ENCODE measurements at regions not wholly inside any gene's neighbourhood (a gene's known extent, or its start where the extent isn't known, plus 50 kb on each side); places are given as distances from the start of the nearest gene placed in this dataset.

DNA sequence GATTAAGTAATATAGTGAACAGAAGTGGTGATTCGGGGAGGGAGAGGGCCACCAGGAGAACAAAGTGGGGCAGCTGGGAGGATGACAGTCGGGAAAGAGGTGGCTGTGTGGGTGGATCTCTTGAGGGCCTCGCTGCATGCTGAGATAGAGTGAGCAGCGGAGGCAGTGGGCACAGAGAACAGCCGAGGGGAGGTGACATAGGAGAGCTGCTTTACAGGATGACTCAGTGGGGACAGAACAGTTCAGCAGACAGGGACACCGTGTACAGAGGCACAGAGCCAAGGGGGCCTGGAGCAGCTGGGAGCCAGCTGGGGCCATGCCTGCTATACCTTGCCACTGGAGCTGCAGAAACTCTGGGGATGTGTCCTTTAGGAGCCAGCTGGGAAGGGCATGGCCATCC is 273.9 kb downstream of the GADD45G start:
- intact Hi-C loops (cut with micrococcal nuclease) = no loop called here
- no peaks in the 10 kb centered on the region for H3K27me3 ChIP-seq (ENCODE audit: insufficient read depth, low read length)
- H3K4me3 ChIP-seq (replicated peaks in 1 of 2; ENCODE audit: low read depth in 1 of 2, low read length in 2 of 2) = no peak overlapping the region
- H3K27ac ChIP-seq (ENCODE audit: low read depth, low read length) = no peak overlapping the region
- H2AFZ ChIP-seq (ENCODE audit: low read depth, low read length, poor library complexity, severe bottlenecking) = no peak overlapping the region
- RAD21 ChIA-PET (ENCODE audit: low non-redundant PET in 1 of 2, low total read pairs in 2 of 2, uncharacterized antibody in 2 of 2, unreplicated experiment in 2 of 2) = no interaction called here
- H3K4me1 ChIP-seq (ENCODE audit: control insufficient read depth in 1 of 2, insufficient read depth in 2 of 2, low read length in 2 of 2) = no peaks in the 10 kb centered on the region
- no peak for ATAC-seq
- no peak overlapping the region for H3K9ac ChIP-seq (ENCODE audit: low read length)
- no TSS peak for BruUV-seq (replicated peaks)
- POLR2A ChIA-PET = no interaction called here
- no peaks in the 10 kb centered on the region for H3K36me3 ChIP-seq (ENCODE audit: control insufficient read depth in 1 of 2, insufficient read depth in 2 of 2, low read length in 2 of 2)
- no peaks in the 10 kb centered on the region for H3K9me2 ChIP-seq (ENCODE audit: insufficient read depth)
- TF ChIP-seq TCF7L2 (IDR thresholded peaks at IDR 0.05; ENCODE audit: borderline replicate concordance, extremely low read depth, insufficient read depth, insufficient read length) (no peak), RAD21 (IDR thresholded peaks at IDR 0.05; ENCODE audit: low read depth) (no peak), EZH2phosphoT487 (IDR thresholded peaks at IDR 0.05; ENCODE audit: borderline replicate concordance) (no peak), CBX3 (IDR thresholded peaks at IDR 0.05; ENCODE audit: low read depth) (no peak), YY1 (IDR thresholded peaks at IDR 0.05; ENCODE audit: extremely low read depth, insufficient replicate concordance, low read depth, low read length) (no peak), ELF1 (IDR thresholded peaks at IDR 0.05; ENCODE audit: borderline replicate concordance, low read depth) (no peak)
- TF ChIP-seq, protein P1, sequence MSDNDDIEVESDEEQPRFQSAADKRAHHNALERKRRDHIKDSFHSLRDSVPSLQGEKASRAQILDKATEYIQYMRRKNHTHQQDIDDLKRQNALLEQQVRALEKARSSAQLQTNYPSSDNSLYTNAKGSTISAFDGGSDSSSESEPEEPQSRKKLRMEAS (IDR thresholded peaks at IDR 0.05) = no peak
- TF ChIP-seq, protein P2, sequence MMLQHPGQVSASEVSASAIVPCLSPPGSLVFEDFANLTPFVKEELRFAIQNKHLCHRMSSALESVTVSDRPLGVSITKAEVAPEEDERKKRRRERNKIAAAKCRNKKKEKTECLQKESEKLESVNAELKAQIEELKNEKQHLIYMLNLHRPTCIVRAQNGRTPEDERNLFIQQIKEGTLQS (IDR thresholded peaks at IDR 0.05) = no peak
- H3K9me3 ChIP-seq (ENCODE audit: control insufficient read depth in 1 of 2, insufficient read depth in 1 of 2, low read depth in 1 of 2, low read length in 2 of 2) = no peaks in the 10 kb centered on the region
- CTCF ChIA-PET = no interaction called here
- H3K4me2 ChIP-seq (ENCODE audit: low read length) = no peak overlapping the region
- no peaks in the 10 kb centered on the region for H3K79me2 ChIP-seq (ENCODE audit: insufficient read depth, low read length)
- no peaks in the 10 kb centered on the region for H4K20me1 ChIP-seq (ENCODE audit: insufficient read depth)
- DNase-seq (ENCODE audit: low read depth, low spot score) = no peak

DNA sequence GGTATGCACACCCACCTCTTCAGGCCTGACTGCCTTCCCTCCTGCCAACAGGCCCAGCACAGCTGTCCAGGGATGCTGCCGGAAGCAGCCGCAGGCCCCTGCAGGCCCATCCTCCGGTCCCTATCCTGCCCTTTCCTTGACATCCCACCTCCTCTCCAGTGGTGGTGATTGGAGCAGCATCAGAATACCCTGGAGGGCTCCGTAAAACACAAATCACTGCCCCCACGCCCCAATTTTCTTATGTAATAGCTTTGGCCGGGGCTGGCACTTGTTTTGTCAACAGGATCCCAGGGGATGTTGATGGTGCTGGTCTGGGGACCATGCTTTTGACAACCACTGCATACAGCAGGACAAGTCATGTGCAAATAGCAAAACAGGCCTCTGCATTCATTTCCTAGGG is 274.5 kb downstream of the GADD45G start:
- Histone ChIP-seq H3K4me3 (replicated peaks in 1 of 2; ENCODE audit: low read depth in 1 of 2, low read length in 2 of 2) (no peak overlapping the region), H3K4me2 (ENCODE audit: low read length) (no peak overlapping the region), H3K4me1 (ENCODE audit: control insufficient read depth in 1 of 2, insufficient read depth in 2 of 2, low read length in 2 of 2) (no peaks in the 10 kb centered on the region), H3K9ac (ENCODE audit: low read length) (no peak overlapping the region), H3K36me3 (ENCODE audit: control insufficient read depth in 1 of 2, insufficient read depth in 2 of 2, low read length in 2 of 2) (no peaks in the 10 kb centered on the region), H3K79me2 (ENCODE audit: insufficient read depth, low read length) (no peaks in the 10 kb centered on the region), H3K27ac (ENCODE audit: low read depth, low read length) (no peak overlapping the region), H4K20me1 (ENCODE audit: insufficient read depth) (no peaks in the 10 kb centered on the region), H3K9me3 (ENCODE audit: control insufficient read depth in 1 of 2, insufficient read depth in 1 of 2, low read depth in 1 of 2, low read length in 2 of 2) (no peaks in the 10 kb centered on the region), H3K9me2 (ENCODE audit: insufficient read depth) (no peaks in the 10 kb centered on the region), H2AFZ (ENCODE audit: low read depth, low read length, poor library complexity, severe bottlenecking) (no peak overlapping the region), H3K27me3 (ENCODE audit: insufficient read depth, low read length) (no peaks in the 10 kb centered on the region)
- ATAC-seq = no peak
- ChIA-PET CTCF (no interaction called here), POLR2A (no interaction called here), RAD21 (ENCODE audit: low non-redundant PET in 1 of 2, low total read pairs in 2 of 2, uncharacterized antibody in 2 of 2, unreplicated experiment in 2 of 2) (no interaction called here)
- BruUV-seq (replicated peaks) = no TSS peak
- TF ChIP-seq EGR1 (IDR thresholded peaks at IDR 0.05; ENCODE audit: low read depth) = no peak
- TF ChIP-seq, protein P2 (IDR thresholded peaks at IDR 0.05) = no peak
- TF ChIP-seq ZNF274 (IDR thresholded peaks at IDR 0.05; ENCODE audit: low read depth, low read length) = no peak
- no peak for TF ChIP-seq CBX3 (IDR thresholded peaks at IDR 0.05; ENCODE audit: low read depth)
- TF ChIP-seq EZH2 (IDR thresholded peaks at IDR 0.05) = no peak
- TF ChIP-seq TCF7L2 (IDR thresholded peaks at IDR 0.05; ENCODE audit: borderline replicate concordance, extremely low read depth, insufficient read depth, insufficient read length) = no peak
- TF ChIP-seq RAD21 (IDR thresholded peaks at IDR 0.05; ENCODE audit: low read depth) = no peak
- TF ChIP-seq, protein P3, sequence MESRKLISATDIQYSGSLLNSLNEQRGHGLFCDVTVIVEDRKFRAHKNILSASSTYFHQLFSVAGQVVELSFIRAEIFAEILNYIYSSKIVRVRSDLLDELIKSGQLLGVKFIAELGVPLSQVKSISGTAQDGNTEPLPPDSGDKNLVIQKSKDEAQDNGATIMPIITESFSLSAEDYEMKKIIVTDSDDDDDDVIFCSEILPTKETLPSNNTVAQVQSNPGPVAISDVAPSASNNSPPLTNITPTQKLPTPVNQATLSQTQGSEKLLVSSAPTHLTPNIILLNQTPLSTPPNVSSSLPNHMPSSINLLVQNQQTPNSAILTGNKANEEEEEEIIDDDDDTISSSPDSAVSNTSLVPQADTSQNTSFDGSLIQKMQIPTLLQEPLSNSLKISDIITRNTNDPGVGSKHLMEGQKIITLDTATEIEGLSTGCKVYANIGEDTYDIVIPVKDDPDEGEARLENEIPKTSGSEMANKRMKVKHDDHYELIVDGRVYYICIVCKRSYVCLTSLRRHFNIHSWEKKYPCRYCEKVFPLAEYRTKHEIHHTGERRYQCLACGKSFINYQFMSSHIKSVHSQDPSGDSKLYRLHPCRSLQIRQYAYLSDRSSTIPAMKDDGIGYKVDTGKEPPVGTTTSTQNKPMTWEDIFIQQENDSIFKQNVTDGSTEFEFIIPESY (IDR thresholded peaks at IDR 0.05; ENCODE audit: extremely low read depth, insufficient replicate concordance, low read length) = no peak
- TF ChIP-seq EZH2phosphoT487 (IDR thresholded peaks at IDR 0.05; ENCODE audit: borderline replicate concordance) = no peak
- no peak for TF ChIP-seq ZFX (IDR thresholded peaks at IDR 0.05)
- TF ChIP-seq POLR2AphosphoS5 (IDR thresholded peaks at IDR 0.05; ENCODE audit: low read depth, low read length) = no peak
- no peak for TF ChIP-seq CEBPB (IDR thresholded peaks at IDR 0.05; ENCODE audit: low read depth)
- TF ChIP-seq, protein P1 (IDR thresholded peaks at IDR 0.05) = no peak
- no peak for TF ChIP-seq SIN3A (IDR thresholded peaks at IDR 0.05; ENCODE audit: low read depth)
- DNase-seq (ENCODE audit: low read depth, low spot score) = no peak
- intact Hi-C loops (cut with micrococcal nuclease) = no loop called here
